Activated naive CD8-positive, alpha-beta T cell treated with anti-CD3 and anti-CD28 coated beads, Interleukin-2, amount 50 U/mL, for 24 hours (primary cell): ENCODE measurements at regions not wholly inside any gene's neighbourhood (a gene's known extent, or its start where the extent isn't known, plus 50 kb on each side); places are given as distances from the start of the nearest gene placed in this dataset.
"Not testable (repeated sequence)": the region's sequence is repeated elsewhere in the genome, so short reads cannot be mapped to it uniquely, and the experiment has no call there.

ENCODE experiments used
- ATAC-seq: fragments of 150-1000 bp; cut with Tn5 transposase; one replicate; pipeline ENCODE4 v1.10.0; 2021
- DNase-seq: peaks from one replicate; pipeline ENCODE4 v3.0.0; 2021
- H3K27ac Mint-ChIP-seq: one replicate; pipeline ENCODE4 v1.8.0; 2021; ENCODE audit warnings: mild to moderate bottlenecking, mixed read lengths
- H3K27me3 Mint-ChIP-seq: one replicate; pipeline ENCODE4 v1.8.0; 2021; ENCODE audit warnings: mixed read lengths
- H3K36me3 Mint-ChIP-seq: one replicate; pipeline ENCODE4 v1.8.0; 2021; ENCODE audit warnings: low read depth, mixed read lengths
- H3K4me1 Mint-ChIP-seq: one replicate; pipeline ENCODE4 v1.8.0; 2021; ENCODE audit warnings: mixed read lengths
- H3K4me3 Mint-ChIP-seq: one replicate; pipeline ENCODE4 v1.8.0; 2021; ENCODE audit warnings: mild to moderate bottlenecking, moderate library complexity, mixed read lengths
- H3K9me3 Mint-ChIP-seq: one replicate; pipeline ENCODE4 v1.8.0; 2021; ENCODE audit warnings: mixed read lengths

DNA sequence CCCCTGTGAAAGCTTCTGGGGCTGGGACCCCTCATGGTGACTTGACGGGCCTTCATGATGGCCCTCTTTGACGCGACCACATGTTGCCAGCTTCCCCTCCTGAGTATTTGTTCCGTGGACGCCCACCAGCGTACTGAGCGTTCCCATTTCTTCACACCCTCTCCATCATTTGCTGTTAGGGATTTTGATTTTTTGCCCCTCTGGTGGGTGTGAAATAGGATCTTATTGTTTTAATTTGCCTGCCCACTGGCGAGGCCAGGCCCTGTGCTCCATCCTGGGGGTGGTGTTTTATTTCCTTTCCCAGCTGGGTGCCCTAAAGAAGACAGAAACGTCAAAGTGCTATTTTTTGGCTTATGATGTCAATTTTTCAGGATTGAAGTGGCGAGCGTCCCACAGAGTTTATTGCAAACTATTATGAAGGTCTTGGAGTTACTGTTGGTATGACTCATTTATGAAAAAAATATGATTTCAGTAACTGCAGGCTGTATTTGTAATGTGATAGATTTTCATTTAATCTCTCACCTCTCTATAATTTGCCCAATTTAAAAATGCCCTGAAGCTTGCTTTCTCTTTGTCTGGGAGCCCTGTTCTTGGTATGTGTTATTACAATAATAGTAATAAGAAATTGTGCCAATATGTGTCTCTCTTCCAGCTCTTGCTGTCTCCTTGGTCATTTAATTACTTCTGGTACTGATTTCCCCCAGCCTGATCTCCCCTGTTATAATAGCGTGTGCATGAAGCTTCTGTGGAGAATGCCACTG, 99.6 kb downstream of the SLC25A47 start:
- H3K4me1 Mint-ChIP-seq: peaks cover 4% of the 10 kb centered on the region
- peaks cover 2% of the 10 kb centered on the region for H3K36me3 Mint-ChIP-seq
- H3K4me3 Mint-ChIP-seq: no peak overlapping the region
- no peaks in the 10 kb centered on the region for H3K27me3 Mint-ChIP-seq
- no peaks in the 10 kb centered on the region for H3K9me3 Mint-ChIP-seq
- no peak for ATAC-seq
- no peak overlapping the region for H3K27ac Mint-ChIP-seq
- DNase-seq: no peak

DNA sequence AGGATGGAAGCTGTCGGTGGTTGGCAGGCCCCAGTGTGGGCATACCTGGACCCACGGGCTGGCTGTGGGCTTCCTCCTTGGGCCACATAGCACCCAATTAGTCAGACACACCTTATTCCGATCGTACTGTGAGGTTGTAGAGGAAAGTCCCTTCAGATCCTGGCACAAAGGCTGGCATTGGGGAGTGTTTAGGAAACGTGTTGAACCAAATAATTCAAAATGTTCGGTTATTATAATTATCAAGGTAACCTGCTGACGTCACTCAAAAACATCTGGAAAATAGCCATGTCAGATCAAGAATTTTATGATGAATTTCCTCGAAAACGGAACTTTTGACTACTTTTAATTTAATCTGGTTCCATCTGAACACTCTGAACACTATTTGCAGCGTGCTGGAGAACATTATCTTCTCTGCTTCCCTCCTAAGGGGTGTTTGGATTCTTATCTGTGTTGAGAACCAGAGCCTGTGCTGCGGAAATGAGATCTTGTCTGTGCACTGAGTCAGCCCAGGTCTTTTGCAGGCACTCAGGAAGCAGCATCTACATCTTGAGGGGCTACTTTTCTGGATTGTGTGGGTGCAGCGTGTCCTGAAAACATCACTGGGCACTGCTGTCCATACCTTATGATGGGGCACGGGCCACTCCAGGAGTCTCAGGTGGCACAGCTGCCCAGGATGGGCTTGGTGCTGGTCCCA, 100.3 kb downstream of the SLC25A47 start:
- Mint-ChIP-seq H3K9me3 (no peaks in the 10 kb centered on the region), H3K4me3 (no peak overlapping the region)

GRCh38 chr14:100424504-100425428, 101.6 kb downstream of the SLC25A47 start:
- peak; percentile 21 for ATAC-seq
- H3K27ac Mint-ChIP-seq: peak overlapping the region; percentile 23
- H3K4me3 Mint-ChIP-seq: no peak overlapping the region
- H3K4me1 Mint-ChIP-seq: peaks cover 4% of the 10 kb centered on the region
- no peaks in the 10 kb centered on the region for H3K9me3 Mint-ChIP-seq
- DNase-seq: no peak
- no peaks in the 10 kb centered on the region for H3K27me3 Mint-ChIP-seq
- no peaks in the 10 kb centered on the region for H3K36me3 Mint-ChIP-seq

More for the DNA sequence above, 100.3 kb downstream of the SLC25A47 start:
- H3K27ac Mint-ChIP-seq: no peak overlapping the region
- no peaks in the 10 kb centered on the region for H3K27me3 Mint-ChIP-seq
- H3K36me3 Mint-ChIP-seq: peaks cover 2% of the 10 kb centered on the region
- peaks cover 4% of the 10 kb centered on the region for H3K4me1 Mint-ChIP-seq
- ATAC-seq: no peak
- DNase-seq: no peak

DNA sequence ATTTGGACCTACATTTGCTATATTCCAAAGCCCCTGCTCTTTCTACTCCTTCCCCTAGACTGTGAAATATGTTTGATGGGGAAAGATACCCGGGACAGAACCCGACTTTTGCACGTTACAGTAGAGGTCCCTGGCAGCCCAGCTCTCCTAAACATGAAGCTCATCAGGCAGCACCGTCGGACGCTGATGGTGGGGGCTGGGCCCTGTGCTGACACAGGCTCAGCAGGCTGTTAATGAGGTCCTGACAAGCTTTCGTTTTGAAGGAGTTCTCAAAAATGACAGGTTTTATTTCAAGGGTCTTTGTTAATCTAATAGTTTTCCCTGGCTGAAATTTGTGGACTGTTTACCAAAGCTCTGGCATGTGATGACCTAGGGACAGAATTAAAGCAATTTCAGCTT, 102.3 kb downstream of the SLC25A47 start:
- Mint-ChIP-seq H3K4me3 (no peak overlapping the region), H3K36me3 (no peaks in the 10 kb centered on the region), H3K4me1 (peaks cover 4% of the 10 kb centered on the region), H3K27ac (no peak overlapping the region), H3K9me3 (no peaks in the 10 kb centered on the region), H3K27me3 (no peaks in the 10 kb centered on the region)
- ATAC-seq (no peak), DNase-seq (no peak)

- no peaks in the 10 kb centered on the region for H3K9me3 Mint-ChIP-seq
- no peaks in the 10 kb centered on the region for H3K27me3 Mint-ChIP-seq
- ATAC-seq (no peak), DNase-seq (no peak)
- H3K27ac Mint-ChIP-seq: no peak overlapping the region
- no peak overlapping the region for H3K4me3 Mint-ChIP-seq
- H3K36me3 Mint-ChIP-seq: no peaks in the 10 kb centered on the region
- H3K4me1 Mint-ChIP-seq: peaks cover 4% of the 10 kb centered on the region
Observed at GRCh38 chr14:100426314-100426713, 103.2 kb downstream of the SLC25A47 start.

DNA sequence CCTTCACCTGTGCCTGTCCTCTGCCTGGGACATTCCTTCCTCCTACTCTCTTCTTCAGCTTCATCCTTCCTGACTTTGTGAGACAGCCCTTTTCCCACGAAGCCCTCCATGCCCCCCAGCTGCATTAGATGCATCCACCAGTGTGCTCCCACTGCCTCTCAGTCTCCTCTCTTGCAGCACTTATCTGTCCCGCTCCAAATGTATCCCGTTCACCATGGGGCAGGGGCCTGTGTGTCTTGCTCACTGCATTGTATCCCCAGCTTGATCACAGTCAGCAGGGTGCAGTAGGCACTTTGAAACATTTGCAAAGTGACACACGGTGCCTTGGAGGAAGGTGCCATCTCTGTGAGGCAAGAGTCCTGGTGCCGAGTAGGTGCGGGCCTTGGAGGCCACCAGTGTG, 104.0 kb downstream of the SLC25A47 start:
- Mint-ChIP-seq H3K27ac (no peak overlapping the region), H3K36me3 (no peaks in the 10 kb centered on the region), H3K4me1 (peaks cover 4% of the 10 kb centered on the region), H3K9me3 (no peaks in the 10 kb centered on the region), H3K27me3 (no peaks in the 10 kb centered on the region), H3K4me3 (no peak overlapping the region)
- ATAC-seq (no peak), DNase-seq (no peak)

DNA sequence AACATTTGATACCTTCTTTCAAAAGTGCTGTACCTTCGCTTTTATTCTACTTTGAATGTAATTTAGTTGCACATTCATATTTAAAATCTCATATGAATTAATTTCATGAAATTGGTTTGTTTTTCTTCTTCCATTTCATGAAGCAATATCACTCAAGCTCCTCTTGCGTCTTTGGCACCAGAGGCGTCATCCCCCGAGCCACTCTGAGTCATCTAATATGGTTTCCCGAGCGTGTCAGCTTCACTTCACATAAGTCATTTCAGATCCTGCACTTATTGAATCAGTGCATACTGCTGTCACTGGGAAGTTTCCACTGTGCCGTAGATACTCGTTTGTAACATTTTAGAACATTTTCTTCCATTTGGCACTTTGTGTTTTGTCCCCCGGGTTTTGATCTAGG, 105.6 kb downstream of the SLC25A47 start:
- Mint-ChIP-seq H3K27ac (no peak overlapping the region), H3K4me1 (peaks cover 2% of the 10 kb centered on the region), H3K36me3 (no peaks in the 10 kb centered on the region), H3K27me3 (no peaks in the 10 kb centered on the region), H3K9me3 (no peaks in the 10 kb centered on the region), H3K4me3 (no peak overlapping the region)
- peak; percentile 37 for ATAC-seq
- no peak for DNase-seq

GRCh38 chr14:100429537-100429936, 106.4 kb downstream of the SLC25A47 start:
- Mint-ChIP-seq H3K27ac (no peak overlapping the region), H3K27me3 (no peaks in the 10 kb centered on the region), H3K36me3 (no peaks in the 10 kb centered on the region), H3K4me3 (no peak overlapping the region), H3K4me1 (peaks cover 2% of the 10 kb centered on the region), H3K9me3 (no peaks in the 10 kb centered on the region)
- no peak for ATAC-seq
- DNase-seq: no peak

GRCh38 chr14:100430571-100430970, 107.4 kb downstream of the SLC25A47 start:
- DNase-seq: no peak
- H3K36me3 Mint-ChIP-seq: no peaks in the 10 kb centered on the region
- H3K27me3 Mint-ChIP-seq: no peaks in the 10 kb centered on the region
- H3K4me1 Mint-ChIP-seq: peaks cover 3% of the 10 kb centered on the region
- ATAC-seq: no peak
- H3K27ac Mint-ChIP-seq: no peak overlapping the region
- H3K4me3 Mint-ChIP-seq: no peak overlapping the region
- H3K9me3 Mint-ChIP-seq: no peaks in the 10 kb centered on the region

- ATAC-seq, H3K27ac Mint-ChIP-seq, H3K4me1 Mint-ChIP-seq, H3K4me3 Mint-ChIP-seq, DNase-seq, H3K27me3 Mint-ChIP-seq, H3K9me3 Mint-ChIP-seq, H3K36me3 Mint-ChIP-seq: not testable (repeated sequence)
Observed at GRCh38 chr14:100431461-100431860, 108.3 kb downstream of the SLC25A47 start.

- H3K27me3 Mint-ChIP-seq: no peaks in the 10 kb centered on the region
- H3K9me3 Mint-ChIP-seq: no peaks in the 10 kb centered on the region
- peaks cover 5% of the 10 kb centered on the region for H3K4me1 Mint-ChIP-seq
- no peak overlapping the region for H3K4me3 Mint-ChIP-seq
- no peaks in the 10 kb centered on the region for H3K36me3 Mint-ChIP-seq
- H3K27ac Mint-ChIP-seq: no peak overlapping the region
- peak; percentile 25 for ATAC-seq
- no peak for DNase-seq
Observed at GRCh38 chr14:100432652-100433427, 109.7 kb downstream of the SLC25A47 start.

GRCh38 chr14:100433428-100433814, 110.3 kb downstream of the SLC25A47 start:
- H3K27ac Mint-ChIP-seq: no peak overlapping the region
- ATAC-seq: no peak
- peaks cover 6% of the 10 kb centered on the region for H3K4me1 Mint-ChIP-seq

GRCh38 chr14:100434033-100434601, 111.0 kb downstream of the SLC25A47 start:
- Mint-ChIP-seq H3K4me3 (no peak overlapping the region), H3K27ac (no peak overlapping the region), H3K9me3 (no peaks in the 10 kb centered on the region), H3K36me3 (no peaks in the 10 kb centered on the region), H3K4me1 (peaks cover 13% of the 10 kb centered on the region), H3K27me3 (no peaks in the 10 kb centered on the region)
- DNase-seq (no peak), ATAC-seq (no peak)

More at GRCh38 chr14:100433428-100433814, 110.3 kb downstream of the SLC25A47 start:
- H3K9me3 Mint-ChIP-seq: no peaks in the 10 kb centered on the region
- H3K27me3 Mint-ChIP-seq: no peaks in the 10 kb centered on the region
- H3K4me3 Mint-ChIP-seq: no peak overlapping the region
- no peaks in the 10 kb centered on the region for H3K36me3 Mint-ChIP-seq
- no peak for DNase-seq
